ENCODE measurements at regions not wholly inside any gene's neighbourhood (a gene's known extent, or its start where the extent isn't known, plus 50 kb on each side); places are given as distances from the start of the nearest gene placed in this dataset.

- H3K4me3 ChIP-seq (ENCODE audit: low read depth, low read length), result no peak overlapping the region
- TF ChIP-seq MYC (IDR thresholded peaks at IDR 0.05; ENCODE audit: low read depth, low read length) (no peak), POLR2A (IDR thresholded peaks at IDR 0.05; ENCODE audit: extremely low read depth, insufficient read length) (no peak), CTCF (IDR thresholded peaks at IDR 0.05; ENCODE audit: low read depth, low read length) (no peak), MAX (IDR thresholded peaks at IDR 0.05; ENCODE audit: low read depth, low read length) (no peak)
- DNase-seq (ENCODE audit: low read depth), result no peak
Measured at GRCh38 chr17:36730095-36730808, 128.9 kb downstream of the MRM1 start.

- no peak for TF ChIP-seq POLR2A (IDR thresholded peaks at IDR 0.05; ENCODE audit: extremely low read depth, insufficient read length)
- TF ChIP-seq MAX (IDR thresholded peaks at IDR 0.05; ENCODE audit: low read depth, low read length), result no peak
- H3K4me3 ChIP-seq (ENCODE audit: low read depth, low read length), result no peak overlapping the region
- DNase-seq (ENCODE audit: low read depth), result no peak
Measured at GRCh38 chr17:36730857-36731490, 129.6 kb downstream of the MRM1 start.

- no peak overlapping the region for H3K4me3 ChIP-seq (ENCODE audit: low read depth, low read length)
- TF ChIP-seq CTCF (IDR thresholded peaks at IDR 0.05; ENCODE audit: low read depth, low read length), result no peak
- no peak for TF ChIP-seq MAX (IDR thresholded peaks at IDR 0.05; ENCODE audit: low read depth, low read length)
- no peak for TF ChIP-seq MYC (IDR thresholded peaks at IDR 0.05; ENCODE audit: low read depth, low read length)
- TF ChIP-seq POLR2A (IDR thresholded peaks at IDR 0.05; ENCODE audit: extremely low read depth, insufficient read length), result no peak
Measured at GRCh38 chr17:36731811-36732210, 130.4 kb downstream of the MRM1 start.

GRCh38 chr17:36732351-36732750 lies 131.0 kb downstream of the MRM1 start:
- DNase-seq (ENCODE audit: low read depth), result no peak
- TF ChIP-seq POLR2A (IDR thresholded peaks at IDR 0.05; ENCODE audit: extremely low read depth, insufficient read length) (no peak), MAX (IDR thresholded peaks at IDR 0.05; ENCODE audit: low read depth, low read length) (no peak), MYC (IDR thresholded peaks at IDR 0.05; ENCODE audit: low read depth, low read length) (no peak), CTCF (IDR thresholded peaks at IDR 0.05; ENCODE audit: low read depth, low read length) (no peak)
- no peak overlapping the region for H3K4me3 ChIP-seq (ENCODE audit: low read depth, low read length)

More at GRCh38 chr17:36731811-36732210, 130.4 kb downstream of the MRM1 start:
- no peak for DNase-seq (ENCODE audit: low read depth)

GRCh38 chr17:36736201-36737156 lies 135.1 kb downstream of the MRM1 start:
- peak; percentile 86 for DNase-seq (ENCODE audit: low read depth)
- no peak for TF ChIP-seq CTCF (IDR thresholded peaks at IDR 0.05; ENCODE audit: low read depth, low read length)
- no peak for TF ChIP-seq MAX (IDR thresholded peaks at IDR 0.05; ENCODE audit: low read depth, low read length)
- TF ChIP-seq MYC (IDR thresholded peaks at IDR 0.05; ENCODE audit: low read depth, low read length), result no peak
- H3K4me3 ChIP-seq (ENCODE audit: low read depth, low read length), result no peak overlapping the region

All from NB4 (cell line).